NCI-H748 treated with DMSO at 0.1 percent for 48 hours (cell line): ENCODE measurements at regions not wholly inside any gene's neighbourhood (a gene's known extent, or its start where the extent isn't known, plus 50 kb on each side); places are given as distances from the start of the nearest gene placed in this dataset.
"Not testable (repeated sequence)": the region's sequence is repeated elsewhere in the genome, so short reads cannot be mapped to it uniquely, and the experiment has no call there.

Experiments used
- DNase-seq: peaks from one replicate; lab custom pipeline; 2025; lab: John Stamatoyannopoulos, UW

GRCh38 chr7:76117306-76117991 lies 69.5 kb downstream of the MDH2 start:
- not testable (repeated sequence) for DNase-seq

DNA sequence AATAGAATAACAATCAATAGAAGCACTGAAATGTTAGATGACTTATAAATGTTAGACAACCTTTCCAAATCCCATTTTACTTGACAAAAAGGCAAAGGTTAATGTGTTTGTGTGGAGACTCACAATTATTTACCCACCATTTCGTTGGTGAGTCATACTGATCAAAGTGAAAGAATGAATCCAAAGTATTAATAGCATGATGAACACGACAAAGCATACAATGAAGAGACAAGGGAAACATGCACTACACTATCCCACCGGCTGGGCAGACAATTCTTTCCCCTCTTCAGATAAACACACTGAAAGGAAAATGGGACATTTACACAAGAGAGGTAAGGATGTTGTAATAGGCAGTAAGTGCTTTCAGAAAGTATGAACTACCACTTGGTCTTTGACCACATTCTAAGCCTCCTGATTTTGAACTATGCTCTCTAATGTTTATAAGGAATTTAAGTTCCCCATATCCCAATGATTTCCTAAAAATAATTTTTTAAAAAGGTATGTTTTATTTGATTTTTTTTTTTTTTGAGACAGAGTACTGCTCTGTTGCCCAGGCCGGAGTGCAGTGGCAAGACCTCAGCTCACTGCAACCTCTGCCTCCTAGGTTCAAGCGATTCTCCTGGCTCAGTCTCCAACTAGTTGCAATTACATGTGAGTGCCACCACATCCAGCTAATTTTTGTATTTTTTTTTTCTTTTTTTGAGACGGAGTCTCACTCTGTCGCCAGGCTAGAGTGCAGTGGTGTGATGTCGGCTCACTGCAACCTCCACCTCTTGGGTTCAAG lies 70.5 kb downstream of the MDH2 start:
- peak; percentile 21 for DNase-seq

- DNase-seq, result no peak
Measured at GRCh38 chr7:76121044-76121443, 73.1 kb downstream of the MDH2 start.

- no peak for DNase-seq
Measured at GRCh38 chr7:76122516-76123239, 74.8 kb downstream of the MDH2 start.

DNA sequence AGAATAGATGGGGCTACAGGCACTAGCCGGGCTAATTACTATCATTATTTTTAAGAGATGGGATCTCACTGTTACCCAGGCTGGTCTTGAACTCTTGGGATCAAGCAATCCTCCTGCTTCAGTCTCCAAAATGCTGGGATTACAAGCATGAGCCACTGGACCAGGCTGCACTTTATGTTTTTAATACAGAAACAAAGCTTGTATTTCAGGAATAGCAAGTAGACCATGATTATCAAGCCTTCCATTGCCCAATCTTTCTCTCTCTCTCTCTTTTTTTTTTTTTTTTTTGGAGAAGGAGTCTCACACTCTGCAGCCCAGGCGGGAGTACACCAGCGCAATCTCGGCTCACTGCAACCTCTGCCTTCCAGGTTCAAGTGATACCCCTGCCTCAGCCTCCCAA lies 75.4 kb downstream of the MDH2 start:
- no peak for DNase-seq

GRCh38 chr7:76125560-76125959 lies 76.1 kb upstream of the SRRM3 start:
- no peak for DNase-seq

DNA sequence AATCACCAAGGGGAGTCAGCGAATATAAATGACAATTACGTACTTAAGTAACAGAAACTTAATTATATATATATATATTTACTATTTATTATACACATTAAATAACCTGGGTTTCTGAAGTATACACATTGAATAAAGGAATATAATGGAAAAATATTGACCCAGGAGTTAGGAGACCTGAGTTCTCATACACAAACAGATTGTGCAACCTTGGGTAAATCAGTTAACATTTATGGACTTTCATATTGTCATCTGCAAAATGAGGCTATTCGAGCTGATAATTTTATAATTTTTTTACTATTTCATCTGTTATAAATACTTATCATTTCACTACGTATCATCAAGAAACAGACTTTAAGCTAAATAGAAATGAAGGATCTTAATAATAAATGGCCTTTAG lies 75.1 kb upstream of the SRRM3 start:
- no peak for DNase-seq

DNA sequence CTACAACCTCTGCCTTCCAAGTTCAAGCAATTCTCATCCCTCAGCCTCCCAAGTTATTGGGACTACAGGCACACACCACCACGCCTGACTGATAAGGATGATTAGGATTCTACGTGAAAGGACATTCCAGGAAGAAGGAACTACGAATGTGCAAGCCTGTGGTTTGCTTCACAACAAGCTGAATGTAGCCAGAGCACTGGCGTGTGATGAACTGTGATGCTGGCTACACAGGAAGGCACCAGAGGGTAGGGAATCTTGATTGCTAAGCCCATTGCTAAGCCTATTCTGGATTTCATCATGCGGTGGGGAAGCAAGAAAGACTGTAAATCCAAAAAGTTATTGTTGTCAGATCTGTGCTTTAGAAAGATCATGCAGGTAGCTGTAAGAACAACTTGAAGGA lies 72.3 kb upstream of the SRRM3 start:
- DNase-seq, result no peak

DNA sequence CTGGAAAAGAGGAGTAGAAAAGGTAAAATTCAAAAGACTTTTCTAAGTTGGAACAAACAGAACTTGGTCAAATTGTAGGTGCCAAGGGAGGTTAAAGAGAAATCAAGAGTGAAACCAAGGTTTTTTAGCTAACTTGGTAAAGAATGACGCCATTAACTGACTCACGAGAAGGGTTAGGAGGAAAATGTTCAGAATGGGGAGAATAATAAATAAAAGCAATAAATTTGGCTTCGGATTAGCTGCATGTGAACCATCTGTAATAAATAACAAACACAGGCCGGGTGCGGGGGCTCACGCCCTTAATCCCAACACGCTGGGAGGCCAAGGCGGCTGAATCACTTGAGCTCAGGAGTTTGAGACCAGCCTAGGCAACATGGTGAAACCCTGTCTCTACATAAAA lies 71.9 kb upstream of the SRRM3 start:
- DNase-seq, result no peak

GRCh38 chr7:76130661-76131060 lies 71.0 kb upstream of the SRRM3 start:
- not testable (repeated sequence) for DNase-seq

- DNase-seq, result not testable (repeated sequence)
Measured at GRCh38 chr7:76131887-76132286, 69.8 kb upstream of the SRRM3 start.

GRCh38 chr7:76133164-76133775 lies 68.4 kb upstream of the SRRM3 start:
- DNase-seq, result no peak

DNA sequence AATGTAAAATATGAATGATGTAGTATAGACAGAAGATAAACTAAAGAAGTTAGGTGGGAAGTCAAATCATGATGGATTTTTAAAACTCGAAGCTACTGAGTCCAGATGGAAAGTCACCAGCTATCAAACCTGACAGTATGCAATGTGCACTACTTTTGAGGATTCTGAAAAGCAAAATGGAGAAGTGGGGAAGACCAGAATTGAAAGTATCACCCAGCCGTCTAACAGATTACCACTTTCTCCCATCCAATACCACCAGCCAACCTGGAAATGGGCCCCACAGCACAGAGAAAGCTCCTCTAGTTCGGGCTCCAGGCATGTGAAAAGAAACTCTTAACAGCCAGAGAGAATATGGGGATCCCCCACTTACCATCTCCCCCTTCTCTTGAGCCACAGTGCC lies 67.9 kb upstream of the SRRM3 start:
- no peak for DNase-seq

GRCh38 chr7:76135263-76135662 lies 66.4 kb upstream of the SRRM3 start:
- DNase-seq, result not testable (repeated sequence)

- not testable (repeated sequence) for DNase-seq
Measured at GRCh38 chr7:76138577-76139313, 63.0 kb upstream of the SRRM3 start.

DNA sequence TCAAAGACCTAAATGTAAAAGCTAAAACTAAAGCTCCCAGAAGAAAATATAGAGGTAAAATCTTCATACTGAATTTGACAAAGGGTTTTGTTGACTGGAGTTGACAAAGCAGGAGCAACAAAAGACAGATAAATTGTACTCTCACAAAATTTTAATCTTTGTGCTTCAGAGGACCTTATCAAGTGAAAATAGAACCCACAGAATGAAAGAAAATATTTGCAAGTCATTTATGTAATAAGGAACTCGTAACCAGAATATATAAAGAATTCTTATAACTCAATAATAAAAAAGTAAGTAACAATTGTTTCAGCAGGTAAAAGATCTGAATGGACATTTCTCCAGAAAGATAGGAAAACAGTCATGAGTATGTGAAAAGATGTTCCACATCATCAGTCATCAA lies 62.0 kb upstream of the SRRM3 start:
- no peak for DNase-seq

DNA sequence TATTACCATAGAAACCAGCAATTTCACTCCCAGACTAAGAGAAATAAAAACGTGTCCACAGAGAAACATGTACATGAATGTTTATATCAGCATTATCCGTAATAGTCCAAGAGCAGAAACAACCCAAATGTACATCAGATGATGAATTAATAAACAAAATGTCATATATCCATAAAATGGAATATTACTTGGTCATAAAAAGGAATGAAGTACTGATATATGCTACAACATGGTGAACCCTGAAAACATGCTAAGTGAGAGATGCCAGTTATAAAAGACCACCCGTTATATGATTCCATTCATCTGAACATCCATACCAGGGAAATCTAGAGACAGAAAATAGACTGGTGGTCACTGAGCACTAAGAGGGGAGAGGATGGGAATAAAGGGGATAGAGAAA lies 61.4 kb upstream of the SRRM3 start:
- DNase-seq, result not testable (repeated sequence)

GRCh38 chr7:76142861-76143260 lies 58.8 kb upstream of the SRRM3 start:
- no peak for DNase-seq

GRCh38 chr7:76144664-76145270 lies 56.9 kb upstream of the SRRM3 start:
- DNase-seq, result not testable (repeated sequence)

DNA sequence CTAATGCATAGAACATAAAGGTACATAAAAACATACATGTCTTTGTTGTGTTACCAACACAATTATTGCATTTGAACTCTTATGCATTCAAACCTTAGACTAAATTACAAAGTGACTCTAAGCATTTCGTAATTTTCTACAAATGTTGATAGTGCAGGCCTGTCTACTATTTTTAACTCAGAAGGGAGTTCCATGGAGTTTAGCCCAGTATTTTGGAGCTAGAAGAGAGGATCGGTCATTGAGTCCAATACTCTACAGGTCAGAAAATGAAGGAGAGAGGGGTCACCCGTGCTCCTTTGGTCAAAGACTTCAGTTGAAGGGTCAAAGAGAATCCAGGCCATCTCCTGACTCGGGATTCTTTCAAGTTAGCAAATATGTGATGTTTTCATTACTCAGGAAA lies 55.3 kb upstream of the SRRM3 start:
- no peak for DNase-seq

DNA sequence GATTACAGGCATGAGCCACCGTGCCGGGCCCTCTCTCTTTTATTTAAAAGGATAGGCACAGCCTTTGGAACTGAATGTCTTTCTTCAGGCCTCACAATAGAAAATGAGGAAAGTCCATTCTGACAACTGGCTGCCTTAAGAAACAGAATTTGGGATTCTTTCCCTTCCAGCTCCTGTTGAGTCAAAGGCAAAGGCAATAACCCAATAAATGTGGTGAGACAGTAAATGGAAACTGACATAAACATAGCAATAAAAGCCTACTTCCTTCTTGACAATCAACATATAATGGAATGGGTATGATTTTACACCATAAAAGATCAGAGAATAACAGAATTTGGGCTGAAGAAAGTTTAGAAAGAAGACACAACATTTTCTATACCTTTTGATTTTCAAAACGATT lies 52.7 kb upstream of the SRRM3 start:
- DNase-seq, result not testable (repeated sequence)
